C4-2B (cell line): ENCODE measurements at regions not wholly inside any gene's neighbourhood (a gene's known extent, or its start where the extent isn't known, plus 50 kb on each side); places are given as distances from the start of the nearest gene placed in this dataset.

ENCODE experiments used
- ZFX ChIP-seq: fragments of 450-650 bp; IDR thresholded peaks from 2 replicates; pipeline ENCODE4 v1.6.1; 2017
- TF ChIP-seq, protein P1 (sequence below): fragments of 450-650 bp; conservative IDR thresholded peaks from 2 replicates; pipeline ENCODE4 v1.5.1; 2017; ENCODE audit warnings: mild to moderate bottlenecking

DNA sequence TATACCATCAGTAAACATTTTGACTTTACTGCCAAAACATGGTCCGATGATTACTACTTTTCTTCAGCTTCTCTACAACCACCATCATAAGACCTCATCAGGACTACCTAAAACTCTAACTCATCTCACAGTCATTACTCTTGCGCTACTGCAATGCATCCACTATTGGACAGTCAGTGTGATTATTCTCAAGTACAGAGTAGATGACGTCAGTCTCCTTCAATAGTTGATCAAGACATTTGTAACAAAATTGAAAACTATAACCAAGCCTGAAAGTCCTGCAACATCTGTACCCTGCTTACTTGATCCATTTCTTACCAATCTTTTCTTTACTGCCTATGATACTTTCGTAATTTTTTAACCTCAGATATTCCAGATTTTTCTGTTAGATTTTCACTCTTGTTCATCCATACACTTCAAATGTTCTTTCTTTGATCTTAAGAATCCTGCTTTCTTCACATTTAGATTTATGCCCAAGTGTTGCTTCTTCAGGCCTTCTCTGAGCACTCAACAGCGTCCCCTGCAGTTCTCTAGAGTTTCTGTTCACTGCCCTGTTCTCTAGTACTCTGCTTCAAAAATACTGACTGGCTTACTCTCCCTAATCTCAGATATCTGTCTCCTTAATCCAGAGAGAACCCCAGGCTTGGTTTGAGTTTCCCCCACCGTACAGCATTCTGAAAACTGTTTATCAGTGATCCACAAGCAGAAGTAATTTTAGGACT lies 1517.6 kb downstream of the STIM2 start:
- TF ChIP-seq, protein P1, sequence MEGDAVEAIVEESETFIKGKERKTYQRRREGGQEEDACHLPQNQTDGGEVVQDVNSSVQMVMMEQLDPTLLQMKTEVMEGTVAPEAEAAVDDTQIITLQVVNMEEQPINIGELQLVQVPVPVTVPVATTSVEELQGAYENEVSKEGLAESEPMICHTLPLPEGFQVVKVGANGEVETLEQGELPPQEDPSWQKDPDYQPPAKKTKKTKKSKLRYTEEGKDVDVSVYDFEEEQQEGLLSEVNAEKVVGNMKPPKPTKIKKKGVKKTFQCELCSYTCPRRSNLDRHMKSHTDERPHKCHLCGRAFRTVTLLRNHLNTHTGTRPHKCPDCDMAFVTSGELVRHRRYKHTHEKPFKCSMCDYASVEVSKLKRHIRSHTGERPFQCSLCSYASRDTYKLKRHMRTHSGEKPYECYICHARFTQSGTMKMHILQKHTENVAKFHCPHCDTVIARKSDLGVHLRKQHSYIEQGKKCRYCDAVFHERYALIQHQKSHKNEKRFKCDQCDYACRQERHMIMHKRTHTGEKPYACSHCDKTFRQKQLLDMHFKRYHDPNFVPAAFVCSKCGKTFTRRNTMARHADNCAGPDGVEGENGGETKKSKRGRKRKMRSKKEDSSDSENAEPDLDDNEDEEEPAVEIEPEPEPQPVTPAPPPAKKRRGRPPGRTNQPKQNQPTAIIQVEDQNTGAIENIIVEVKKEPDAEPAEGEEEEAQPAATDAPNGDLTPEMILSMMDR: peak; percentile 7
- TF ChIP-seq ZFX: no peak
